ENCODE measurements at regions not wholly inside any gene's neighbourhood (a gene's known extent, or its start where the extent isn't known, plus 50 kb on each side); places are given as distances from the start of the nearest gene placed in this dataset.
A peak's percentile ranks its signal among the peaks of the same experiment; 100 is the strongest.
"Not testable (repeated sequence)": the region's sequence is repeated elsewhere in the genome, so short reads cannot be mapped to it uniquely, and the experiment has no call there.

DNA sequence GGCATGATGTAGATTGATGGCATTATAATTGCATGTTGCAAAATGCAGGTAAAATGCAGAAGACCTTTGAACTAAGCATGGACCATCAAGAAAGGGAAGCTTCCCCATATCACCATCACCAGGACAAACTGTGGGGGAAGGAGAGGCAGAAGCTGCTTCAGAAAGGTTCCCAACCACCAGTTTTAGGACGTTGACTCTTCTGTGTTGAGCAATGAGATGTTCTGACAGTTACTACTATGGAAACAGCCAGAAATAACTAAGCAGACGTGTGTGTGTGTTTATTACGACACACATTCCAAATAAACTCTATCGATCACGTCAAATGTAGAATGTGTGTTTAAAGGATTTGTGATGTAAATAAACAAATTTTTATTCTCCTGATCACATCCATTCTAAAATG is 110.2 kb upstream of the PLD5 start:
- DNase-seq, result no peak

DNA sequence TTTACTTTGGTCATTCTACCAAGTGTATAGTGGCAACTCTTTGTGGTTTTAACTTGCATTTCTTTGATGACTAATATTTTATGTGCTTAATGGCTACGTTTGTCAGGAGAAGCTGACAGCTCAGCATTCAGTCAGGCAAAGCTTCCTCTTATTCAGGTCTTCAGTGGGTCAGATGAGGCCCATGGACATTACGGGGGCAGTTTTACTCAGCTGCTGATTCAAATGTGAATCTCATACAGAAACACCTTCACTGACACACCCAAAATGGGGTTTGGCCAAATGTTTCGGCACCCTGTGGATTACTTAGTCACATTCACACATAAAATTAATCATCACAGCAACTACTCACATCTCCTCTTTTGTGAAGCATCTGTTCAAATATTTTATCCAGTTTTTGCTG is 104.9 kb upstream of the PLD5 start:
- peak in 2 of 56 donors; percentile 3 for DNase-seq

DNA sequence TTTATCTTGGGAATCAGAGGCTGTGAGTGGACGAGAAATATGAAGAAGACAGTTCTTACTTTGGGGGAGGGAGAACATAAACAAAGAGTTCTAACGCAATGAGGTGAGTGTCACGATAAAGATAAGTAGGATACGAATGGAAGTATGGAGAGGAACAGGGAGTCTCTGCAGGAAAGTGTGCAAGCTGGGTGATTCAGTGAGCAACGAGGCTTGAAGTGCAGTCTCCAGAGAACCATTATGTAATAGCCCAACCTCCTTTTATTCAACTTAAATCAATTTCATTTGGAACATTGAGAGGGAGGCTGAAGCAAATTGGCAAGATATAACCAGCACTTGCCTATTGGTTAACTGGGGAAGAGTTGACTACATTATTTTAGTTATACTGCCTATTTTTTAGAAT is 99.3 kb upstream of the PLD5 start:
- no peak for DNase-seq

DNA sequence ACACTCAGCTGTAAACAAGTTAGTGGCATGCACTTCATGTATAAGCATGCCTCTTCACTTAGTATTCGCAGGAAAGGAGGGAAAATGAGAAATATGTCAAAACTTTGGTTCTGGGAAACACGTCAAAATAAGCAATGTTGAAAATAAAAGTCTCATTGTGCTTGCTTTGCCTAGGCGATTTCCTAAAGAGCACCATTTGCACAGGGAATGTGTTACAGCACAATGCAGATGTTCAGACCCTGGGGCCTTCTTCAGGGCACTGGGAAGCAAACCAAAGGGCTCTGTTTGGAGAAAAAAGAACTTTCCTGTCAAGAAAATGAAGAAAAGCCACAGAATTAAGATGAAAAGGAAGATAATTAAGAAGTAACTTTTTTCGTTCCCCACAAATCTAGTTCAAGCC is 98.6 kb upstream of the PLD5 start:
- no peak for DNase-seq

DNA sequence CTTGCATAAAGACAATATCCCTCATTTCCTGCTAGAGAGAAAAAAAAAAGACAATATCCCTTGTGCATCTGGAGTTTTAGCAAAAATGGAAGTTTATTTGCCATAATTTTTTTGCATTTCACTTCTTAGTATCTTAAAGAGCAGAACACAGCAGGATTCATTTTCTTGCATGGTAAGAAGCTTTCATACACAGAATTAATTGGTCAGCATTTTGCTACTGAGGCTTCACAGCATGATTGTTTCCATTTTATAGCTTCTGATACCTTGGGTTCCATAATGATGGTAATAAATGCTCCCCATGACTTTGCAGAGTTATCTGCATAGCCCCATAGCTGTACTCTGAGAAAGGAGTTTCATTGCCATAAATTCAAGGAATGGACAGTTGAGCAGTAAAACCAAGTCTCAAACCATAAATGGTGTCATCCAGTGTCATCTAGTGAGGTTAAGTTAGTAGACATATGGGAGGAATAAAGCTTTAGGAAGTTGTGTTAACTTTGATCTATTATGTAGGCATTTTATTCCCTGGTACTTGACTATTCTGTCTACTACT is 88.8 kb upstream of the PLD5 start:
- no peak for DNase-seq

DNA sequence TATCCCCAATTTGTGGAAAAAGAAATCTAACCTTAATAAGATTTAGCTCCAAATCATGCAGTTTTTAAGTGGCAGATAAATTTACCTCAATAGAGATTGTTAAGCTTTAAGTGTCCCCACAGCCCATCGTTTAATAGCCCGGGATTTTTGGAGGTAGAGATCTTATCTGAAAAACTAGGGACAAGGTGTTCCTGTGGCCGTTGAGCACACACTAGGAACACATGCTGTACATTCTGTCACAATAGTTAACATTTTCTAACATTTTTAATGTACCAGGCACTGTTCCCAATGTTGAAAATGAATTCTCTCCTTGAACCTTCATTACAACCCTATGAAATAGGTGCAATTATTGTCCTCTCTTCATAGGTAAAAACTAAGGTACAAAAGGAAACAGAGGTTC is 85.7 kb upstream of the PLD5 start:
- no peak for DNase-seq

DNA sequence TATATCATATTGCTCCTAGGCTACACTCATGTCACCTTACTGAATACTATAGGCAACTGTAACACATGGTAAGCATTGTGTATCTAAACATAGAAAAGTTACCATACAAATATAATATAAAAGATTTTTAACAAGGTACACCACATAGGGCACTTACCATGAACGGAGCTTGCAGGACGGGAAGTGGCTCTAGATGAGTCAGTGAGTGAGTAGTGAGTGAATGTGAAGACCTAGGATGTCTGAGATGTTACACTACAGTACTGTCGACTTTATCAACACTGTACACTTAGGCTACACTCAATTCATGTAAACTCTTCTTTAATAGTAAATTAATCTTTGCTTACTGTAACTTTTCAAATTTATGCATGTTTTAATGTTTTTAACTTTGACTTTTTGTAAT is 81.0 kb upstream of the PLD5 start:
- no peak for DNase-seq

DNA sequence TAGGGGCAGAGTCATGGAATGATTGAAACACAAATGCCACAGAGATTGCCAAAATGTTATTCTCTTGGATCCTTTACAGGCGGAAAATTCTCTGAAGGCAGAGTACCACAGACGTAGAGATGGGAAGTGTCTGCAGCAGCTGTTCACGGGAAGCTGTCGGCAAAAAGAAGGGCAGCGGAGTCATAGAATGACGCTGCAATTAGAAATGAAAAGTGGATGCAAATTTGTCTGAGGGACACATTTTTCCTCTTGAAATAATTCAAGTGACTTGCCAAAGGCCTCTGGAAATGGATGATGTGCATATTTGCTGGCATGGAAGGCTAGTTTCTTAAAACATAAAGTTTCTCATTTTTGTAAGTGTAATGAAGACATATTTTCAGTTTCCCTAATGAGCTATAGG is 77.5 kb upstream of the PLD5 start:
- DNase-seq, result no peak

DNA sequence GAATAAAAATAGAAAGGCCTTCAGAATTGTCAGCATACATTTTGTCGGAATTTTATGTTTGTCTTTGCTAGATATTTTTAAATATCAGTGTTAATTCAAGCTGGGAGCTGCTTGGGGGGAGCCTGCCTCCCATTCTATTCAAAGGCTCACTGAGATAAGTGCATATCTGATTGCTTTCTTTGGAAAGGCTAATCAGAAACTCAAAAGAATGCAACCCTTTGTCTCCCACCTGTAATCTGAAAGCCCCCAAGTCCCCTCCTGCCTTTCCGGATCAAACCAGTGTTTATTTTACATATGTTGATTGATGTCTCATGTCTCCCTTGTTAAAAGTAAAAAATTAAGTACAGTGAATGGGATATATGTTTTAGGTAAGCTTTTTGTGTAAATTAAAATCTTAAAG is 69.3 kb upstream of the PLD5 start:
- not testable (repeated sequence) for DNase-seq

DNA sequence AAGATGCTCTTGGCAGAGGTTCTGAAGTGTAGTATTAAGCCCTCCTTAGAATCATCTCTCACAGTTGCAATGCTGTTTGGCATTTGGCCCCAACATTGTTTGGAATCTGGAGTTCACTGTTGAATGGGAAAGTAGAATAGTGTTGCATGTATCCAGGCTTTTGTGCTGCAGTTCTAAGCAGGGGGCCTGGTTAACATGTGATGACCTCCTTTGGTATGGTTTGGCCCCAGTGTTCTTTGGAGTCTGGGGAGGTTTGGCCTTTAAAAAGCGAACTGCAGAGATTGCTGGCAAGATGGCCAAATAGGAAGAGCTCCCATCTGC is 61.8 kb upstream of the PLD5 start:
- DNase-seq, result no peak

DNA sequence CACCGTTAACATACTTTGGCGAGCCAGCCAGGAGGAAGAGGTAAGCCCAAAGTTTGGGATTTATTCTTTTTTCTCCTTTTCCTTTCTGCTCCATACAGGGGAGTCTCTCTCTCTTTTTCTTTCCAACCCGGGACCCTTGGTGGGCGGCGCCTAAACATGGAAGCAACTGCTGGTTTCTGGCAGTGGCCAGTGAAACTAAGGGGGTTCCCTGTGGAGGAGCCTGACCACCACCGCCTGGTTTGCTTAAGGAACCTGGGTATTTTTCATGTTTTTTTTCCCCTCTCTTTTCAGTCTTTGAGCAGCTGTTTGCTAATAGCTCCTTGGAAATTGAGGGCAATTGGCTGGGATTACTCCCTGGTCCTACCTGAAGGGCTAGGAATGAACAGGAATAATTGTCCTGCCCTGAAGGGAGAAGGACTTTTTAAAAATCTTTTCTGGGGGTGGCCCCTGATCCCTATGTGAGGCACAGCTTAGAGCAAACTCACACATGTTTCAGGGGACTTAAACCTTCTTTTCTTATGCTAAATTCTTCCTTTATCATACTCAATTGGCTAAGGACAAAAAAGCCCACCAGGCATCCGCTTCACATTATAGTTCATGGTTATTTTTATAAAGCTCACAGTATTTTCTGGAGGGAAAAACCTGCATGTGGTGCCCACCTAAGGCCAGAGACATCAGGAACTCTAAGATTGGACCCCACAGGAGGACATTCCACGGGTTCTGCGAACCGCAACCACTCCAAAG is 61.3 kb upstream of the PLD5 start:
- DNase-seq, result no peak

DNA sequence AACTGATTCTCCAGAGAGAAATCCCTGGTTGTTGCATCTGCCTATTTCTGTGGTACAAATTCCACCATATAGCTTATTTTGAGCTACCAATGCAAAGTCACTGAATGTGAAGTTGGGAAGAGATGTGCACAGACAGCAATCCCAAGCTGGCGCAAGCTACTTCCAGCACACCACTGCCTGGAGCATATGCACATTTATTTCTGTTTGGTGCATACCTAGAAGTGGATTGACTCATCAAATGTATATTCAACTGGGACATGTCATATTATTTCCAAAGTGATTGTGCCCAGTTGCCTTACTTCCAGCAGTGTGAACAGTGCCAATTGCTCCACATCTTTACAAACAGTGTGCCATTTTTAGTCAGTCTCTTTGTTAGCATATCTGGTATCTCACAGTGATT is 58.2 kb upstream of the PLD5 start:
- no peak for DNase-seq

DNA sequence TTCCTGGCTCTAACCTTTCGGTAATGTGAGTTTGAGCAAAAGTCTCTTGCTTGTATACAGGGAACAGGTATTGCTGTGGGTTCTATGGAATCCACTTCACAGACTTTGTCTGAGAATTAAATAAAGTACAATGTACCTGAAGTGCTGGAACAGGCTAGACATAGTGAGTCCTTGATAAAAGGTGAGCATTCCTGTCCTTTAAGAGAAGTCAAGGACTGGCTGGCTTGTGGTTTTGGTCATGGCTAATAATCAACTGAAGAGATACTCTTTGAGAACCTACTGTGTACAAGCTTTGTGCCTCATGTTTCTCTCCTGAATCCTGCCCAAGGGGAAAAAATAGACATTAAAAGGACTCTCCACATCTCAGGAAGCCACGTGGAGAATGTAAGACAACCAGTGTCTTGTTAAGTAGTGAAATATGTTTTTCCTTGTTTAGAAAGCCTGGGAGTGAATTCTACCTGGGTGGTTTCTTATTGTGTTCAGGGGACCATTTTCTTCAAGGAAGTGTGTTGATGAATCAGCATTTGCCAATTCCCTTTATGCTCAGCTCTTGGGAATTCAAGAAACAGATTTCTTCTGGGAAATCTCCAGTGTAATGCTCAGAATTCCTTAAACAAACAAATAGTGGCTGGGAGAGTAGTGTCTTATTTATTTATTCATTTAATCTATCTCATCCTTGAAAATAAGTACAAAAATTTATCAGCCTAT is 55.2 kb upstream of the PLD5 start:
- DNase-seq, result no peak

Measured in amygdala (tissue), 56 donors.